ENCODE measurements at regions not wholly inside any gene's neighbourhood (a gene's known extent, or its start where the extent isn't known, plus 50 kb on each side); places are given as distances from the start of the nearest gene placed in this dataset.

GRCh38 chr13:59452189-59452890, 711.4 kb downstream of the DIAPH3 start:
- no peak for DNase-seq (ENCODE audit: low spot score)

- DNase-seq (ENCODE audit: low spot score) = no peak
These were observed 704.7 kb downstream of the DIAPH3 start for GRCh38 chr13:59458908-59459579.

GRCh38 chr13:59459972-59460371, 703.8 kb downstream of the DIAPH3 start:
- no peak for DNase-seq (ENCODE audit: low spot score)

GRCh38 chr13:59461411-59461810, 702.3 kb downstream of the DIAPH3 start:
- no peak for DNase-seq (ENCODE audit: low spot score)

GRCh38 chr13:59463023-59463422, 700.7 kb downstream of the DIAPH3 start:
- DNase-seq (ENCODE audit: low spot score) = no peak

- DNase-seq (ENCODE audit: low spot score) = no peak
These were observed 698.8 kb downstream of the DIAPH3 start for GRCh38 chr13:59464926-59465325.

- DNase-seq (ENCODE audit: low spot score) = no peak
These were observed 695.3 kb downstream of the DIAPH3 start for GRCh38 chr13:59468396-59468795.

- DNase-seq (ENCODE audit: low spot score) = no peak
These were observed 692.6 kb downstream of the DIAPH3 start for GRCh38 chr13:59471106-59471505.

GRCh38 chr13:59472134-59472533, 691.6 kb downstream of the DIAPH3 start:
- no peak for DNase-seq (ENCODE audit: low spot score)

GRCh38 chr13:59474696-59475095, 689.0 kb downstream of the DIAPH3 start:
- no peak for DNase-seq (ENCODE audit: low spot score)

- DNase-seq (ENCODE audit: low spot score) = no peak
These were observed 687.8 kb downstream of the DIAPH3 start for GRCh38 chr13:59475911-59476310.

- no peak for DNase-seq (ENCODE audit: low spot score)
These were observed 687.4 kb downstream of the DIAPH3 start for GRCh38 chr13:59476366-59476765.

- DNase-seq (ENCODE audit: low spot score) = no peak
These were observed 686.7 kb downstream of the DIAPH3 start for GRCh38 chr13:59477011-59477410.

GRCh38 chr13:59478908-59479307, 684.8 kb downstream of the DIAPH3 start:
- no peak for DNase-seq (ENCODE audit: low spot score)

- no peak for DNase-seq (ENCODE audit: low spot score)
These were observed 684.1 kb downstream of the DIAPH3 start for GRCh38 chr13:59479629-59480028.

- no peak for DNase-seq (ENCODE audit: low spot score)
These were observed 683.1 kb downstream of the DIAPH3 start for GRCh38 chr13:59480396-59481259.

GRCh38 chr13:59483501-59484145, 680.1 kb downstream of the DIAPH3 start:
- no peak for DNase-seq (ENCODE audit: low spot score)

GRCh38 chr13:59487883-59488282, 675.8 kb downstream of the DIAPH3 start:
- DNase-seq (ENCODE audit: low spot score) = no peak

GRCh38 chr13:59488436-59488835, 675.3 kb downstream of the DIAPH3 start:
- DNase-seq (ENCODE audit: low spot score) = no peak

GRCh38 chr13:59490651-59491050, 673.1 kb downstream of the DIAPH3 start:
- no peak for DNase-seq (ENCODE audit: low spot score)

- DNase-seq (ENCODE audit: low spot score) = no peak
These were observed 671.6 kb downstream of the DIAPH3 start for GRCh38 chr13:59492030-59492636.

- no peak for DNase-seq (ENCODE audit: low spot score)
These were observed 670.2 kb downstream of the DIAPH3 start for GRCh38 chr13:59493436-59493965.
